K562 (cell line): ENCODE measurements at regions not wholly inside any gene's neighbourhood (a gene's known extent, or its start where the extent isn't known, plus 50 kb on each side); places are given as distances from the start of the nearest gene placed in this dataset.

Experiments used
- BACH1 ChIP-seq: fragments of 200-800 bp; sonication (Bioruptor generic); IDR thresholded peaks from 2 replicates; pipeline ENCODE4 v1.6.1; 2016; ENCODE audit warnings: missing genetic modification characterization, missing compliant biosample characterization
- CEBPB ChIP-seq: fragments of 450-650 bp; IDR thresholded peaks from 2 replicates; pipeline ENCODE4 v1.6.1; 2016; ENCODE audit warnings: missing genetic modification characterization, missing compliant biosample characterization
- CTCF ChIP-seq, 3 experiments: IDR thresholded peaks in 2 of 3; conservative IDR thresholded peaks in 1 of 3; 2 replicates each; pipeline ENCODE4 v1.5.1; 2011 to 2012; ENCODE audit warnings: low read length in 3 of 3, mild to moderate bottlenecking in 3 of 3, control low read depth in 2 of 3, improper control_type of control experiment in 1 of 3, inconsistent platforms in 1 of 3, low read depth in 1 of 3, mixed read lengths in 1 of 3, moderate library complexity in 1 of 3; ENCODE audit not compliant: insufficient read depth in 2 of 3
- E2F1 ChIP-seq: sonication (generic); formaldehyde crosslinking; IDR thresholded peaks from 2 replicates; pipeline ENCODE4 v1.8.1; 2023; ENCODE audit warnings: mild to moderate bottlenecking, missing genetic modification reagents, moderate library complexity
- ESRRA ChIP-seq: fragments of 450-650 bp; IDR thresholded peaks from 2 replicates; pipeline ENCODE4 v1.6.1; 2014; ENCODE audit warnings: low read depth, mild to moderate bottlenecking, moderate library complexity, borderline replicate concordance
- FOXK1 ChIP-seq: sonication (generic); formaldehyde crosslinking; IDR thresholded peaks from 2 replicates; pipeline ENCODE4 v1.8.0; 2022; ENCODE audit warnings: missing genetic modification reagents, mild to moderate bottlenecking, borderline replicate concordance
- HDAC2 ChIP-seq: fragments of 450-650 bp; IDR thresholded peaks from 2 replicates; pipeline ENCODE4 v1.6.1; 2016; ENCODE audit warnings: mild to moderate bottlenecking
- KAT2B ChIP-seq: IDR thresholded peaks from one replicate; pipeline ENCODE4 v1.6.1; 2012; ENCODE audit warnings: low read depth, mild to moderate bottlenecking, control low read depth, inconsistent platforms, low read length, moderate library complexity
- POLR2A ChIP-seq: fragments of 450-650 bp; conservative IDR thresholded peaks from 2 replicates; pipeline ENCODE4 v1.6.1; 2016
- STAT5B ChIP-seq: fragments of 250-450 bp; sonication (Bioruptor Pico); IDR thresholded peaks from 2 replicates; pipeline ENCODE4 v1.8.0; 2021; ENCODE audit warnings: mild to moderate bottlenecking, inconsistent platforms
- YBX1 ChIP-seq: fragments of 450-650 bp; IDR thresholded peaks from 2 replicates; pipeline ENCODE4 v1.7.1; 2016; ENCODE audit warnings: mild to moderate bottlenecking
- ZFX ChIP-seq: sonication (generic); formaldehyde crosslinking; IDR thresholded peaks from 2 replicates; pipeline ENCODE4 v1.8.0; 2022; ENCODE audit warnings: mild to moderate bottlenecking, missing genetic modification reagents, moderate library complexity
- ZNF24 ChIP-seq: fragments of 450-650 bp; IDR thresholded peaks from 2 replicates; pipeline ENCODE4 v1.6.1; 2016
- ZNF41 ChIP-seq: fragments of 250-450 bp; sonication (Bioruptor Pico); conservative IDR thresholded peaks from 2 replicates; pipeline ENCODE4 v1.4.0; 2020; ENCODE audit warnings: mild to moderate bottlenecking

- TF ChIP-seq HDAC2 (no peak), ZNF24 (no peak), STAT5B (CRISPR knock-in tag) (no peak), FOXK1 (CRISPR knock-in tag) (no peak), CTCF (IDR thresholded peaks at IDR 0.05 in 2 of 3, conservative IDR thresholded peaks at IDR 0.05 in 1 of 3; ENCODE audit: insufficient read depth in 2 of 3, low read depth in 1 of 3, low read length in 3 of 3) (no peak), ESRRA (no peak), POLR2A (no peak), YBX1 (no peak), CEBPB (tag) (no peak), ZFX (CRISPR knock-in tag) (no peak), ZNF41 (CRISPR knock-in tag) (no peak), BACH1 (tag) (no peak), KAT2B (no peak), E2F1 (CRISPR knock-in tag) (no peak)
Measured at GRCh38 chr12:92088805-92089204, 56.8 kb downstream of the BTG1 start.
